HEK293 (cell line): ENCODE measurements at regions not wholly inside any gene's neighbourhood (a gene's known extent, or its start where the extent isn't known, plus 50 kb on each side); places are given as distances from the start of the nearest gene placed in this dataset.

Experiments
- CTCF ChIA-PET: fragments of 350-600 bp; formaldehyde crosslinking; extraction: SDS; loops from one replicate; lab custom pipeline; 2021; ENCODE audit warnings: antibody characterized with exemption; lab: Yijun Ruan, JAX
- POLR2A ChIA-PET: fragments of 300-600 bp; formaldehyde crosslinking; extraction: SDS; loops from one replicate; lab custom pipeline; 2020; ENCODE audit warnings: antibody characterized with exemption, inconsistent platforms; lab: Yijun Ruan, JAX
- H3K27ac ChIP-seq: fragments of 200-500 bp; sonication (Bioruptor generic); 2 replicates; pipeline ENCODE4 v1.5.1; 2014; ENCODE audit warnings: low read depth, low read length, control low read depth, inconsistent platforms; ENCODE audit errors: extremely low read depth
- H3K36me3 ChIP-seq, 2 experiments: fragments of 200-500 bp in 1 of 2; sonication (Bioruptor generic) in 1 of 2; 1 replicate in 1 of 2; 2 replicates in 1 of 2; pipeline ENCODE4 v1.5.1; 2014 to 2017; ENCODE audit warnings: inconsistent platforms in 2 of 2, low read length in 2 of 2; ENCODE audit not compliant: control insufficient read depth in 2 of 2, insufficient read depth in 1 of 2
- H3K4me1 ChIP-seq: fragments of 200-500 bp; sonication (Bioruptor generic); 2 replicates; pipeline ENCODE4 v1.5.1; 2014; ENCODE audit warnings: mild to moderate bottlenecking, low read length, inconsistent platforms; ENCODE audit not compliant: control insufficient read depth, insufficient read depth
- H3K4me3 ChIP-seq: 2 replicates; pipeline ENCODE4 v1.5.1; 2011; ENCODE audit warnings: low read depth, mild to moderate bottlenecking, control low read depth, low read length, moderate library complexity
- H3K9me3 ChIP-seq: fragments of 200-500 bp; sonication (Bioruptor generic); 2 replicates; pipeline ENCODE4 v1.5.1; 2014; ENCODE audit warnings: low read depth, low read length, inconsistent platforms; ENCODE audit not compliant: control insufficient read depth, insufficient read depth
- HOXD13 ChIP-seq: sonication (generic); formaldehyde crosslinking; IDR thresholded peaks from 2 replicates; pipeline ENCODE4 v1.8.0; 2022; ENCODE audit warnings: missing genetic modification reagents, borderline replicate concordance
- MYNN ChIP-seq: fragments of 450-650 bp; formaldehyde crosslinking; IDR thresholded peaks from 2 replicates; pipeline ENCODE4 v1.5.1; 2016; ENCODE audit warnings: missing biosample characterization, missing genetic modification characterization, borderline replicate concordance
- PBX3 ChIP-seq: sonication (generic); formaldehyde crosslinking; IDR thresholded peaks from 2 replicates; pipeline ENCODE4 v1.8.1; 2022; ENCODE audit warnings: mild to moderate bottlenecking, moderate library complexity, missing genetic modification reagents
- PRDM10 ChIP-seq: fragments of 450-650 bp; formaldehyde crosslinking; IDR thresholded peaks from 2 replicates; pipeline ENCODE4 v1.5.1; 2016; ENCODE audit warnings: missing biosample characterization, missing genetic modification characterization
- RBAK ChIP-seq: fragments of 450-650 bp; formaldehyde crosslinking; IDR thresholded peaks from 2 replicates; pipeline ENCODE4 v1.5.1; 2016; ENCODE audit warnings: missing biosample characterization, missing genetic modification characterization
- TSHZ1 ChIP-seq: fragments of 450-650 bp; formaldehyde crosslinking; IDR thresholded peaks from 2 replicates; pipeline ENCODE4 v1.5.1; 2016; ENCODE audit warnings: missing biosample characterization, missing genetic modification characterization, borderline replicate concordance
- ZBTB17 ChIP-seq: fragments of 450-650 bp; formaldehyde crosslinking; IDR thresholded peaks from 2 replicates; pipeline ENCODE4 v1.5.1; 2016; ENCODE audit warnings: missing biosample characterization, missing genetic modification characterization
- ZBTB26 ChIP-seq: fragments of 450-650 bp; formaldehyde crosslinking; optimal IDR thresholded peaks from 2 replicates; pipeline ENCODE3; 2016; ENCODE audit warnings: missing biosample characterization, mild to moderate bottlenecking, missing genetic modification characterization
- ZBTB44 ChIP-seq: fragments of 450-650 bp; IDR thresholded peaks from 2 replicates; pipeline ENCODE4 v1.5.1; 2018; ENCODE audit warnings: missing biosample characterization, mild to moderate bottlenecking, missing genetic modification characterization
- ZBTB8A ChIP-seq: fragments of 450-650 bp; formaldehyde crosslinking; IDR thresholded peaks from 2 replicates; pipeline ENCODE4 v1.5.1; 2016; ENCODE audit warnings: missing biosample characterization, missing genetic modification characterization
- ZNF274 ChIP-seq, 2 experiments: fragments of 200-500 bp in 1 of 2; fragments of 450-650 bp in 1 of 2; sonication (Bioruptor generic) in 1 of 2; formaldehyde crosslinking in 1 of 2; IDR thresholded peaks; 2 replicates each; pipeline versions ENCODE4 v1.5.1 to v1.6.1; 2014 to 2016; ENCODE audit warnings: borderline replicate concordance in 1 of 2, inconsistent platforms in 1 of 2, low read length in 1 of 2, missing biosample characterization in 1 of 2, missing genetic modification characterization in 1 of 2
- ZNF311 ChIP-seq: fragments of 450-650 bp; formaldehyde crosslinking; IDR thresholded peaks from 2 replicates; pipeline ENCODE4 v1.5.1; 2017; ENCODE audit warnings: missing biosample characterization, missing genetic modification characterization, borderline replicate concordance
- ZNF426 ChIP-seq: fragments of 450-650 bp; formaldehyde crosslinking; IDR thresholded peaks from 2 replicates; pipeline ENCODE4 v1.5.1; 2017; ENCODE audit warnings: missing biosample characterization, missing genetic modification characterization, mild to moderate bottlenecking, inconsistent platforms, moderate library complexity
- ZNF473 ChIP-seq: fragments of 450-650 bp; formaldehyde crosslinking; IDR thresholded peaks from 2 replicates; pipeline ENCODE4 v1.5.1; 2017; ENCODE audit warnings: missing biosample characterization, missing genetic modification characterization
- ZNF645 ChIP-seq: fragments of 450-650 bp; formaldehyde crosslinking; IDR thresholded peaks from 2 replicates; pipeline ENCODE4; 2016; ENCODE audit warnings: missing biosample characterization, missing genetic modification characterization
- ZNF747 ChIP-seq: fragments of 450-650 bp; formaldehyde crosslinking; IDR thresholded peaks from 2 replicates; pipeline ENCODE4 v1.5.1; 2016; ENCODE audit warnings: missing biosample characterization, missing genetic modification characterization
- ZXDB ChIP-seq: fragments of 450-650 bp; formaldehyde crosslinking; IDR thresholded peaks from 2 replicates; pipeline ENCODE4 v1.5.1; 2016; ENCODE audit warnings: missing biosample characterization, missing genetic modification characterization

- Histone ChIP-seq H3K4me1 (no peaks in the 10 kb centered on the region), H3K27ac (no peak overlapping the region), H3K9me3 (no peaks in the 10 kb centered on the region)
- TF ChIP-seq ZBTB26 (tag by site-specific recombination) = no peak
- TF ChIP-seq, all 188 proteins: peak for 0
- Histone ChIP-seq H3K4me3 (no peak overlapping the region), H3K36me3 (no peaks in the 10 kb centered on the region)
- CTCF ChIA-PET = interaction anchor here (0.5 to 0.7 kb wide), 4 partner anchors 18 to 1712 kb away, joined by 3 read pairs; no protein-coding TSS in a partner anchor
- POLR2A ChIA-PET = no interaction called here
These were observed 810.6 kb downstream of the TLE4 start for GRCh38 chr9:80382211-80382891.

GRCh38 chr9:80380301-80380700 is 808.5 kb downstream of the TLE4 start:
- H3K36me3 ChIP-seq = no peaks in the 10 kb centered on the region
- no peak overlapping the region for H3K27ac ChIP-seq
- no peaks in the 10 kb centered on the region for H3K4me1 ChIP-seq
- no peaks in the 10 kb centered on the region for H3K9me3 ChIP-seq
- ChIA-PET CTCF (no interaction called here), POLR2A (no interaction called here)
- no peak overlapping the region for H3K4me3 ChIP-seq
- TF ChIP-seq RBAK (tag by site-specific recombination) (no peak), TSHZ1 (no peak), ZNF473 (tag by site-specific recombination) (no peak), ZNF311 (no peak), ZXDB (tag by site-specific recombination) (no peak), HOXD13 (CRISPR knock-in tag) (no peak), PRDM10 (tag by site-specific recombination) (no peak), ZNF274 (IDR thresholded peaks at IDR 0.05; ENCODE audit: low read length) (no peak), ZNF274 (tag by site-specific recombination; IDR thresholded peaks at IDR 0.05; ENCODE audit: borderline replicate concordance) (no peak), ZBTB8A (tag by site-specific recombination) (no peak), ZBTB17 (tag by site-specific recombination) (no peak), ZBTB44 (tag by site-specific recombination) (no peak), ZNF426 (tag by site-specific recombination) (no peak), ZNF747 (tag by site-specific recombination) (no peak), ZNF645 (tag by site-specific recombination) (no peak), MYNN (no peak), PBX3 (CRISPR knock-in tag) (no peak)
